Body of pancreas (tissue), 4 donors: ENCODE measurements at regions not wholly inside any gene's neighbourhood (a gene's known extent, or its start where the extent isn't known, plus 50 kb on each side); places are given as distances from the start of the nearest gene placed in this dataset.
"Not testable (repeated sequence)": the region's sequence is repeated elsewhere in the genome, so short reads cannot be mapped to it uniquely, and the experiment has no call there.

Experiments used
- ATAC-seq: fragments of 150-250 bp; one replicate; pipeline ENCODE4 v1.9.1; 2016
- DNase-seq, 4 donors: peaks; one replicate each; pipeline ENCODE4 v3.0.0-alpha.2; 2019
- H3K27ac ChIP-seq, 4 donors: fragments of 200-600 bp; sonication (generic); 1 replicate in 3 of 4; 2 replicates in 1 of 4; pipeline versions ENCODE4 v1.5.1 to v1.6.1; 2016 to 2019; ENCODE audit warnings: mild to moderate bottlenecking in 1 of 4, mixed read lengths in 1 of 4, moderate library complexity in 1 of 4
- H3K27me3 ChIP-seq, 2 donors: fragments of 200-600 bp; sonication (generic); one replicate each; pipeline ENCODE4 v1.6.0; 2016; ENCODE audit warnings: mild to moderate bottlenecking in 1 of 2
- H3K36me3 ChIP-seq, 2 donors: fragments of 200-600 bp; sonication (generic); replicated peaks in 1 of 2; 2 replicates each; pipeline ENCODE4 v1.5.1; 2016; ENCODE audit warnings: low read depth in 2 of 2; ENCODE audit not compliant: insufficient read depth in 1 of 2
- H3K4me1 ChIP-seq: fragments of 200-600 bp; sonication (generic); one replicate; pipeline ENCODE4 v1.6.0; 2016
- H3K4me3 ChIP-seq, 2 donors: fragments of 200-600 bp; sonication (generic); 1 replicate in 1 of 2; 2 replicates in 1 of 2; pipeline ENCODE4 v1.5.1; 2016 to 2019
- H3K9me3 ChIP-seq, 3 donors: fragments of 200-600 bp; sonication (generic); 1 replicate in 2 of 3; 2 replicates in 1 of 3; pipeline ENCODE4 v1.5.1; 2016
- POLR2A ChIP-seq, 3 donors: fragments of 450-650 bp; IDR thresholded peaks; one replicate each; pipeline ENCODE4 v1.6.1; 2016; ENCODE audit warnings: antibody characterized with exemption in 3 of 3, mild to moderate bottlenecking in 2 of 3
- WGBS, 2 donors: methylation state at CpG; one replicate each; pipeline ENCODE4 v1.1.5; 2017; 5-methylcytosine and 5-hydroxymethylcytosine counted together
- intact Hi-C: fragments of 100-400 bp; cut with DNase I; formaldehyde crosslinking; loops from one replicate; pipeline ENCODE4 v1.15.1; 2023
- TF ChIP-seq, protein P1 (sequence below), 7 experiments: fragments of 450-650 bp in 4 of 7; fragments of 200-600 bp in 3 of 7; sonication (generic) in 3 of 7; IDR thresholded peaks; one replicate each; pipeline ENCODE4 v1.5.1; 2016 to 2019; ENCODE audit warnings: antibody characterized with exemption in 7 of 7

DNA sequence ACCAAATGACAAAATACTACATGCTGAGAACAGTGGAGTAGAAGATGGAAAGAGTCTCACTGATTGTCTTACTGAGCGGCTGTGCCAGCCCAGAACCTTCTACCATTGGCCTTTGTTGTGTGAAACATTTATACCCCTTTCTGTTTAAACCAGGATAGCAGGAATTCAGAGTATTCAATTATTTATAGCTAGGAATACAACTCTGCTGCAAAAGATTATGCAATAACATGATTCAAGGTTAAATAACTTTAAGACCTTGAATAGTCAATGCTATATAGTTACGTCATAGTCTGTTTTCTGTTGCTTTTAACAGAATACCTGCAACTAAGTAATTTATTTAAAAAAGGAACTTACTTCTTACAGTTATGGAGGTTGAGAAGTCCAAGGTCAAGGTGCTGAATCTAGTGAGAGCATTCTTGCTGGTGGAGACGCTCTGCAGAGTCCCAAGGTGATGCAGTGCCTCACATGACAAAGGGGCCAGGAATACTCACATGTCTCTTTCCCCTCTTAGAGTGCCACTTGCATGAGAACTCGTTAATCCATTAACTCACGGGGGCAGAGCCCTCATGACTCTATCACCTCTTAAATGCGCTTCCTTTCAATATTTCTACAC is 371.8 kb downstream of the MDFIC start:
- H3K27me3 ChIP-seq, result no peaks in the 10 kb centered on the region
- no peak overlapping the region for H3K27ac ChIP-seq
- ATAC-seq, result no peak
- TF ChIP-seq POLR2A (IDR thresholded peaks at IDR 0.05), result no peak
- TF ChIP-seq, protein P1, sequence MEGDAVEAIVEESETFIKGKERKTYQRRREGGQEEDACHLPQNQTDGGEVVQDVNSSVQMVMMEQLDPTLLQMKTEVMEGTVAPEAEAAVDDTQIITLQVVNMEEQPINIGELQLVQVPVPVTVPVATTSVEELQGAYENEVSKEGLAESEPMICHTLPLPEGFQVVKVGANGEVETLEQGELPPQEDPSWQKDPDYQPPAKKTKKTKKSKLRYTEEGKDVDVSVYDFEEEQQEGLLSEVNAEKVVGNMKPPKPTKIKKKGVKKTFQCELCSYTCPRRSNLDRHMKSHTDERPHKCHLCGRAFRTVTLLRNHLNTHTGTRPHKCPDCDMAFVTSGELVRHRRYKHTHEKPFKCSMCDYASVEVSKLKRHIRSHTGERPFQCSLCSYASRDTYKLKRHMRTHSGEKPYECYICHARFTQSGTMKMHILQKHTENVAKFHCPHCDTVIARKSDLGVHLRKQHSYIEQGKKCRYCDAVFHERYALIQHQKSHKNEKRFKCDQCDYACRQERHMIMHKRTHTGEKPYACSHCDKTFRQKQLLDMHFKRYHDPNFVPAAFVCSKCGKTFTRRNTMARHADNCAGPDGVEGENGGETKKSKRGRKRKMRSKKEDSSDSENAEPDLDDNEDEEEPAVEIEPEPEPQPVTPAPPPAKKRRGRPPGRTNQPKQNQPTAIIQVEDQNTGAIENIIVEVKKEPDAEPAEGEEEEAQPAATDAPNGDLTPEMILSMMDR (IDR thresholded peaks at IDR 0.05), result no peak
- intact Hi-C loops, result no loop called here
- H3K36me3 ChIP-seq, result no peaks in the 10 kb centered on the region
- no peaks in the 10 kb centered on the region for H3K9me3 ChIP-seq
- no peak overlapping the region for H3K4me3 ChIP-seq
- WGBS, 2 donors, result 56 to 62% methylated on average over 6 of the region's 6 CpGs
- H3K4me1 ChIP-seq, result no peaks in the 10 kb centered on the region
- no peak for DNase-seq

DNA sequence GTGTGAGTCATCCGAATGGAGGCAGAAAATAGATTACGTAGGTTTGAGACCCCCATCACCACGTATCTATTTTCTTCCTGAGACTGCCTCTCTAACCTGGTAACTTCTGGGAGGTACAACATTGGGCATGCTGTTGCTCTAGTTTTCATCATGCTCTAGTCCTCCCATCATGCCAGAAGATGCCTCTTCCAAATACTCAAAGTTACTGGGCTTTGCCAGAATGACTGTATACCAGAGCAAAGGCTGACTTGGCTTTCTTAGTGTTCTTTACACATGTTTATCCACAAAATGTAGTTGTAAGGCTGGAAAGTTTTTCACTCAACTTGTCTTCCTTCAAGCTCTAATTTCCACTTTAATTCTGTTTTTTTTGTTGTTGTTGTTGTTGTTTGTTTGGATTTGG is 370.5 kb downstream of the MDFIC start:
- Histone ChIP-seq H3K9me3 (no peaks in the 10 kb centered on the region), H3K27ac (no peak overlapping the region), H3K36me3 (no peaks in the 10 kb centered on the region), H3K27me3 (no peaks in the 10 kb centered on the region), H3K4me1 (no peaks in the 10 kb centered on the region), H3K4me3 (no peak overlapping the region)
- no peak for DNase-seq
- intact Hi-C loops, result no loop called here
- no peak for TF ChIP-seq POLR2A (IDR thresholded peaks at IDR 0.05)
- TF ChIP-seq, protein P1 (IDR thresholded peaks at IDR 0.05), result no peak
- ATAC-seq, result no peak
- WGBS, 2 donors, result 56 to 76% methylated on average over 3 of the region's 3 CpGs

DNA sequence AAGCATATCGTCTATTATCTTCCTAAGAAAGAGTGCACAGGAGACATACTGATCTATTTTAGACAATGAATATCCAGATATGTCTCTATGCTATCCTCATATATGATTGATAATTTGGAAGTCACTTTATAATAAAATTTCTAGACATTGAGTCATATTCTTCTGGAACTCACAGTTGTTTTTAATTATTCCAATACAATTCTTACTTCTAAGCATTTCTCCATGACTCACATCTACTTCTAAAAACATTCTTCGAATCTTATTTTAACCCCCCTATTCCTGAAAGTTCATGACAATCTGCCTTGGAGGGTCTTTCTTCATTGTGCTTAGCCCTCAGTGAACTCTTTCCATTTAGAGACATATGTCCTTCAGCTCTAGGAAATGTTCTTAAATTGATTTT is 368.1 kb downstream of the MDFIC start:
- Histone ChIP-seq H3K4me1 (no peaks in the 10 kb centered on the region), H3K4me3 (no peak overlapping the region), H3K36me3 (no peaks in the 10 kb centered on the region), H3K9me3 (no peaks in the 10 kb centered on the region), H3K27ac (no peak overlapping the region), H3K27me3 (no peaks in the 10 kb centered on the region)
- ATAC-seq, result no peak
- intact Hi-C loops, result no loop called here
- no peak for TF ChIP-seq POLR2A (IDR thresholded peaks at IDR 0.05)
- TF ChIP-seq, protein P1 (IDR thresholded peaks at IDR 0.05), result no peak
- no peak for DNase-seq
- WGBS, 2 donors, result 65 to 71% methylated on average over 2 of the region's 2 CpGs

DNA sequence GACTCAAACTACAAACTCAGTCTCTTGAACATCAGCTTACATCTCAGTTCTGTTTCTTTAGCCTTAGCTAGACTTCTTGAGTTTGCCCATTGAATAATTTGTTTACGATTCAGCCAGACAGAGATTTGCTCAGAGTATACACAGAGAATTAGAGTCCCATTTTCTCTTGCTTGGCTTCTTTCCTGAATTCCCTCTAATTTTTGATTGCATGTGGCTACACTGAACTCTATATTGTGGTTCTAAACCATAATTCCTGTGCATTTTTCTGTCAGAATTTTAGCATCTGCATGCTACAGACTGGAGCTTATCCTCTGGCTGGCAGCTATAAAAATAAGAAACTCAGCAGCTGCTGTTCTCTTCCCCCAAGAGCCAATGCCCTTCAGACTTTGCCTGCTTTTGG is 354.9 kb downstream of the MDFIC start:
- Histone ChIP-seq H3K4me3 (no peak overlapping the region), H3K4me1 (no peaks in the 10 kb centered on the region), H3K27me3 (no peaks in the 10 kb centered on the region), H3K9me3 (no peaks in the 10 kb centered on the region), H3K27ac (no peak overlapping the region), H3K36me3 (no peaks in the 10 kb centered on the region)
- intact Hi-C loops, result no loop called here
- ATAC-seq (no peak), DNase-seq (no peak)
- 69 to 82% methylated on average over 1 of the region's 1 CpG for WGBS, 2 donors
- TF ChIP-seq POLR2A (IDR thresholded peaks at IDR 0.05), result no peak
- TF ChIP-seq, protein P1 (IDR thresholded peaks at IDR 0.05), result no peak

DNA sequence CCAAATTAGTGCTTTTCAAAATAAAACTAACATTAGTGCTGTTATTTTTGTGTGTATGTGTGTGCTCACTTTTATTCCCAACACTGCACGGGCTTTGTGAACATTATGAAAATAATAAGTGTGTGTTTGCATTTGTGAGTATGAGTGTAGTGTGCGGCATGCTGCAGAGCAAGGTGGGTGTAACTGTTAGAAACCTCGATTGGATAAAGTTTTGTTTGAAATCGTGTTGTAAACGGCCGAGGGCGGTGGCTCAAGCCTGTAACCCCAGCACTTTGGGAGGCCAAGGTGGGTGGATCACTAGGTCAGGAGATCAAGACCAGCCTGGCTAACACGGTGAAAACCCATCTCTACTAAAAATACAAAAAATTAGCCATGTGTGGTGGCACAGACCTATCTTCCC is 352.0 kb downstream of the MDFIC start:
- H3K4me3 ChIP-seq, H3K4me1 ChIP-seq, DNase-seq, H3K27ac ChIP-seq, intact Hi-C loops, H3K27me3 ChIP-seq, ATAC-seq, H3K36me3 ChIP-seq, H3K9me3 ChIP-seq: not testable (repeated sequence)
- WGBS, 2 donors, result 65 to 66% methylated on average over 8 of the region's 8 CpGs
